Right lobe of liver (tissue), 4 donors: ENCODE measurements at regions not wholly inside any gene's neighbourhood (a gene's known extent, or its start where the extent isn't known, plus 50 kb on each side); places are given as distances from the start of the nearest gene placed in this dataset.

ENCODE experiments used
- POLR2A ChIP-seq: fragments of 450-650 bp; IDR thresholded peaks from one replicate; pipeline ENCODE4 v1.6.1; 2017; ENCODE audit warnings: antibody characterized with exemption, mild to moderate bottlenecking
- TF ChIP-seq, protein P1 (sequence below), 4 donors: fragments of 200-600 bp in 3 of 4; fragments of 450-650 bp in 1 of 4; IDR thresholded peaks; one replicate each; pipeline versions ENCODE4 v1.5.1 to v1.8.0; 2016 to 2022; ENCODE audit warnings: antibody characterized with exemption in 4 of 4, mild to moderate bottlenecking in 2 of 4
- donor health status: DM: no; HTN: no; CAD: no.
- donor health status: DM: no; HTN: no; CAD: no.
- donor health status: DM: no; HTN: yes; CAD: no.

DNA sequence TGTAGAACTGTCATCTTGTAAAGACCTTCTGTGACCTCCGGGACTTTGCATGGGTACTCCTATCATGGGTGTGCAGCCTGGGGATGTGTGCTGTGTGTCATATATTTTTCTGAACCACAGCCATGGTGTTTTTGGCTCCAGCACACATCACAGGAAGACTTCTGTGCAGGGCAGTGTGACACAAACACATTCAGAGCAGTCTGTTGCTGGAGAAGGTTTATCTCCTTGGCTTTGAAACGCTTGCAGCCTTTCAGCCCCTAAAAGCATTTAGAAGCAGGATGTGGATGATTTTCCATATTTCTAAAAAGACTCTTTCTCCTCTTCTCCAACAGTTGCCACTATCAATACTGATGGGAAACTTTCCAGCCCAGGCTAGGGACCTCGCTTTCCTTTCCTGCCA is 221.6 kb upstream of the FOXA2 start:
- TF ChIP-seq, protein P1, sequence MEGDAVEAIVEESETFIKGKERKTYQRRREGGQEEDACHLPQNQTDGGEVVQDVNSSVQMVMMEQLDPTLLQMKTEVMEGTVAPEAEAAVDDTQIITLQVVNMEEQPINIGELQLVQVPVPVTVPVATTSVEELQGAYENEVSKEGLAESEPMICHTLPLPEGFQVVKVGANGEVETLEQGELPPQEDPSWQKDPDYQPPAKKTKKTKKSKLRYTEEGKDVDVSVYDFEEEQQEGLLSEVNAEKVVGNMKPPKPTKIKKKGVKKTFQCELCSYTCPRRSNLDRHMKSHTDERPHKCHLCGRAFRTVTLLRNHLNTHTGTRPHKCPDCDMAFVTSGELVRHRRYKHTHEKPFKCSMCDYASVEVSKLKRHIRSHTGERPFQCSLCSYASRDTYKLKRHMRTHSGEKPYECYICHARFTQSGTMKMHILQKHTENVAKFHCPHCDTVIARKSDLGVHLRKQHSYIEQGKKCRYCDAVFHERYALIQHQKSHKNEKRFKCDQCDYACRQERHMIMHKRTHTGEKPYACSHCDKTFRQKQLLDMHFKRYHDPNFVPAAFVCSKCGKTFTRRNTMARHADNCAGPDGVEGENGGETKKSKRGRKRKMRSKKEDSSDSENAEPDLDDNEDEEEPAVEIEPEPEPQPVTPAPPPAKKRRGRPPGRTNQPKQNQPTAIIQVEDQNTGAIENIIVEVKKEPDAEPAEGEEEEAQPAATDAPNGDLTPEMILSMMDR (IDR thresholded peaks at IDR 0.05) = no peak
- TF ChIP-seq POLR2A = no peak
